Tibial artery (tissue), 4 donors: ENCODE measurements at regions not wholly inside any gene's neighbourhood (a gene's known extent, or its start where the extent isn't known, plus 50 kb on each side); places are given as distances from the start of the nearest gene placed in this dataset.

Experiments used
- DNase-seq, 2 donors: peaks; one replicate each; pipeline ENCODE4 v3.0.0-alpha.2; 2019
- H3K27ac ChIP-seq, 2 donors: fragments of 200-600 bp; sonication (generic) in 1 of 2; 1 replicate in 1 of 2; 2 replicates in 1 of 2; pipeline ENCODE4 v1.5.1; 2018 to 2019; ENCODE audit warnings: mild to moderate bottlenecking in 1 of 2
- H3K27me3 ChIP-seq, 2 donors: fragments of 200-600 bp; sonication (generic) in 1 of 2; one replicate each; pipeline versions ENCODE4 v1.5.1 to v1.6.0; 2016 to 2019
- H3K36me3 ChIP-seq, 3 donors: fragments of 200-600 bp; sonication (generic) in 2 of 3; one replicate each; pipeline ENCODE4 v1.5.1; 2016 to 2019; ENCODE audit warnings: mild to moderate bottlenecking in 2 of 3
- H3K4me1 ChIP-seq, 4 donors: fragments of 200-600 bp; sonication (generic) in 2 of 4; 1 replicate in 3 of 4; 2 replicates in 1 of 4; pipeline ENCODE4 v1.5.1; 2016 to 2019
- H3K4me3 ChIP-seq, 2 donors: fragments of 200-600 bp; sonication (generic) in 1 of 2; 1 replicate in 1 of 2; 2 replicates in 1 of 2; pipeline ENCODE4 v1.5.1; 2018 to 2019; ENCODE audit warnings: mild to moderate bottlenecking in 2 of 2
- H3K9me3 ChIP-seq, 3 donors: fragments of 200-600 bp; sonication (generic) in 1 of 3; one replicate each; pipeline ENCODE4 v1.5.1; 2016 to 2019
- CTCF ChIP-seq, 2 experiments: fragments of 200-600 bp in 1 of 2; fragments of 450-650 bp in 1 of 2; IDR thresholded peaks; one replicate each; pipeline ENCODE4 v1.5.1; 2017 to 2019; ENCODE audit warnings: antibody characterized with exemption in 2 of 2, mild to moderate bottlenecking in 1 of 2, moderate library complexity in 1 of 2
- intact Hi-C: fragments of 100-400 bp; cut with DNase I; formaldehyde crosslinking; loops from one replicate; pipeline ENCODE4 v1.15.0; 2023; ENCODE audit warnings: low total_unique reads

GRCh38 chr22:47796128-47796908 lies 1033.9 kb downstream of the TBC1D22A start:
- DNase-seq = no peak
- H3K4me3 ChIP-seq = no peak overlapping the region
- H3K27me3 ChIP-seq = no peaks in the 10 kb centered on the region
- no peaks in the 10 kb centered on the region for H3K36me3 ChIP-seq
- TF ChIP-seq CTCF (IDR thresholded peaks at IDR 0.05) = no peak
- intact Hi-C loops = loop anchor here (10.0 kb wide), 1 partner anchor 62 kb away; no protein-coding TSS in a partner anchor
- H3K4me1 ChIP-seq = no peaks in the 10 kb centered on the region
- no peaks in the 10 kb centered on the region for H3K9me3 ChIP-seq
- H3K27ac ChIP-seq = no peak overlapping the region

GRCh38 chr22:47795477-47796127 lies 1033.2 kb downstream of the TBC1D22A start:
- H3K27me3 ChIP-seq = no peaks in the 10 kb centered on the region
- no peak overlapping the region for H3K27ac ChIP-seq
- no peak for TF ChIP-seq CTCF (IDR thresholded peaks at IDR 0.05)
- no peaks in the 10 kb centered on the region for H3K36me3 ChIP-seq
- intact Hi-C loops = loop anchor here (10.0 kb wide), 1 partner anchor 61 kb away; no protein-coding TSS in a partner anchor
- H3K4me1 ChIP-seq = no peaks in the 10 kb centered on the region
- no peak for DNase-seq
- no peak overlapping the region for H3K4me3 ChIP-seq
- H3K9me3 ChIP-seq = no peaks in the 10 kb centered on the region

GRCh38 chr22:47794851-47795250 lies 1032.4 kb downstream of the TBC1D22A start:
- no peak for TF ChIP-seq CTCF (IDR thresholded peaks at IDR 0.05)
- H3K9me3 ChIP-seq = no peaks in the 10 kb centered on the region
- DNase-seq = no peak

DNA sequence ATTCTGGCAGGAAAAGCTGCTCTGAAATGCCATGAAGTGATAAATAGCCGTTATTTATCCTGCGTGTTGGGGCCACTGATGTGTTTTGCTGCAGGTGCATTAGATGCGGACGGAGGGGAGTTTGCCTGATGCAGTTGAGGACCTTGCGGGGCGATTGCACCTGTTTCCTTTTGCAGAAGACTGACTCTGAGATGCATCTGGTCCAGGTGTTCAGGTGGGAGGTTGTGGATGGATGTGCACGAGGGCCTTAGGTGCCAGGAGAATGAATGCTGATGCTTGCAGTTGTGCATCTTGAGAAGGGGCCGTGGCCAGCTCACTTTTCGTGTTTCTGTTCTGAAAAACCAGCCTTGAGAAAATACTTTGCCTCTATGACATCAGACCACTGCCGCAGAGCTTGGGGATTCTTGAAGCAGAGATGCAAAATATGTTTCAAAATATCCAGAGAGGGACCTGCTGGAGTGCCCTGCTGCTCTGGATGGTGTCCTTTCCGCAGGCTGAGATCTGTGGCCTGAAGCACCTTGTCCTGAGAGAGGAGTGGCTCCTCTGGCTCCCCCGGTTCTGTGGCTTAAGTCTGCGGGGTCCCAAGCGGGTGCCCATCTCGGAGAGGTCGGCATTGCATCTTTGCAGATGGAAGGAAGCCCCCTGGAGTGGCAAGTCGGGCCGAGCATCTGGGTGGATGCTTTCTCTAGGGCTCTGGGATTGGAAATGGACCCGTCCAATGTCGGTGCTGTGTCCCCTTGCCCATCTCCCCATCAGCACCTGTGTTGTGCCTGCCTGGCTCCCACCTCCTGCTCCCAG lies 1031.1 kb downstream of the TBC1D22A start:
- H3K4me3 ChIP-seq = no peak overlapping the region
- no peak for TF ChIP-seq CTCF (IDR thresholded peaks at IDR 0.05)
- intact Hi-C loops = loop anchor here (10.0 kb wide), 1 partner anchor 59 kb away; no protein-coding TSS in a partner anchor
- no peaks in the 10 kb centered on the region for H3K4me1 ChIP-seq
- no peak overlapping the region for H3K27ac ChIP-seq
- no peaks in the 10 kb centered on the region for H3K27me3 ChIP-seq
- no peaks in the 10 kb centered on the region for H3K36me3 ChIP-seq
- H3K9me3 ChIP-seq = no peaks in the 10 kb centered on the region
- DNase-seq = no peak

More at GRCh38 chr22:47794851-47795250, 1032.4 kb downstream of the TBC1D22A start:
- H3K27me3 ChIP-seq = no peaks in the 10 kb centered on the region
- H3K27ac ChIP-seq = no peak overlapping the region
- intact Hi-C loops = loop anchor here (10.0 kb wide), 1 partner anchor 60 kb away; no protein-coding TSS in a partner anchor
- H3K4me3 ChIP-seq = no peak overlapping the region
- no peaks in the 10 kb centered on the region for H3K4me1 ChIP-seq
- H3K36me3 ChIP-seq = no peaks in the 10 kb centered on the region

DNA sequence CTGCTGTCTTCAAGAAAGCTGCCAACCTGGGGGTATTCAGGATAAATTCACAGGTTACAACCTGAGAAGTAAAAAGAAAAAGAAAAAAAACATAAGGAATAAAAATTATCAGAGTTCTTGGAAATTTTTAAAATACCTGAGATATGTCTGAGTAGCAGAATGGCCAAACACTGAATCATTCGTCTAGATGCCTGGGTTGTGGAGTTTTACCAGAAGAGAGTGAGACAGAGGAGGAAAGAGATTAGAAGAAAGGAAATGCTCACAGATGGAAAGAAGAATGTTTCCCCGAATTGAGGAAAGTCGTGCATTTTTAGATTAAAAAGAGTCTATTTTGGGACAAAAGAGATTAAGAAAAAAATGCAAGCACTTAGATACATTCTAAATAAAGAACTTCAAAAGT lies 1026.7 kb downstream of the TBC1D22A start:
- no peaks in the 10 kb centered on the region for H3K36me3 ChIP-seq
- no peak for DNase-seq
- TF ChIP-seq CTCF (IDR thresholded peaks at IDR 0.05) = no peak
- intact Hi-C loops = no loop called here
- no peaks in the 10 kb centered on the region for H3K4me1 ChIP-seq
- H3K4me3 ChIP-seq = no peak overlapping the region
- peaks cover 0 to 5% of the 10 kb centered on the region in 2 donors for H3K27me3 ChIP-seq
- peaks cover 0 to 11% (median 10%) of the 10 kb centered on the region in 3 donors for H3K9me3 ChIP-seq
- no peak overlapping the region for H3K27ac ChIP-seq
